OCI-LY1 (cell line): ENCODE measurements at regions not wholly inside any gene's neighbourhood (a gene's known extent, or its start where the extent isn't known, plus 50 kb on each side); places are given as distances from the start of the nearest gene placed in this dataset.

Source experiments
- H2AFZ ChIP-seq: fragments of 200-600 bp; sonication (generic), shearing (Covaris generic); 2 replicates; pipeline ENCODE4 v1.6.0; 2014; ENCODE audit warnings: antibody characterized with exemption, mild to moderate bottlenecking, low read length
- H3F3A ChIP-seq: fragments of 200-600 bp; sonication (generic), shearing (Covaris generic); 2 replicates; pipeline ENCODE4 v1.6.0; 2014; ENCODE audit warnings: mild to moderate bottlenecking, antibody characterized with exemption, low read length, moderate library complexity; ENCODE audit not compliant: insufficient read depth
- H3K27ac ChIP-seq: fragments of 200-600 bp; sonication (generic); 2 replicates; pipeline ENCODE4 v1.5.1; 2014; ENCODE audit warnings: low read length, mixed run types, mild to moderate bottlenecking, low read depth; ENCODE audit not compliant: poor library complexity, severe bottlenecking
- H3K27me3 ChIP-seq: fragments of 200-600 bp; sonication (generic); 2 replicates; pipeline ENCODE4 v1.6.0; 2014; ENCODE audit warnings: antibody characterized with exemption, mild to moderate bottlenecking, low read length, moderate library complexity; ENCODE audit not compliant: insufficient read depth
- H3K36me3 ChIP-seq: fragments of 200-600 bp; sonication (generic); 2 replicates; pipeline ENCODE4 v1.6.1; 2014; ENCODE audit warnings: mild to moderate bottlenecking, antibody characterized with exemption, low read length, moderate library complexity, mixed read lengths; ENCODE audit not compliant: insufficient read depth
- H3K4me1 ChIP-seq: fragments of 200-600 bp; sonication (generic); 2 replicates; pipeline ENCODE4 v1.5.1; 2014; ENCODE audit warnings: mild to moderate bottlenecking, low read length, moderate library complexity; ENCODE audit not compliant: insufficient read depth, severe bottlenecking
- H3K4me2 ChIP-seq: fragments of 200-600 bp; sonication (generic), shearing (Covaris generic); 2 replicates; pipeline ENCODE4 v1.6.1; 2014; ENCODE audit warnings: low read length
- H3K4me3 ChIP-seq: fragments of 200-600 bp; sonication (generic); 2 replicates; pipeline ENCODE4 v1.5.1; 2014; ENCODE audit warnings: low read length, low read depth, mild to moderate bottlenecking, mixed read lengths; ENCODE audit not compliant: poor library complexity, severe bottlenecking
- H3K79me2 ChIP-seq: fragments of 200-600 bp; shearing (Covaris generic); 2 replicates; pipeline ENCODE4 v1.6.1; 2016; ENCODE audit warnings: mixed run types, low read length, mixed read lengths; ENCODE audit not compliant: insufficient read depth
- H3K9ac ChIP-seq: fragments of 200-600 bp; sonication (generic), shearing (Covaris generic); 2 replicates; pipeline ENCODE4 v1.6.1; 2014; ENCODE audit warnings: mild to moderate bottlenecking, low read length, mixed read lengths
- H3K9me2 ChIP-seq: fragments of 200-600 bp; sonication (generic), shearing (Covaris generic); 2 replicates; pipeline ENCODE4 v1.6.1; 2014; ENCODE audit warnings: low read depth, mild to moderate bottlenecking, low read length, mixed read lengths
- H3K9me3 ChIP-seq: fragments of 200-600 bp; shearing (Covaris generic); 2 replicates; pipeline ENCODE4 v1.6.1; 2014; ENCODE audit warnings: low read length, mixed read lengths
- H4K20me1 ChIP-seq: fragments of 200-600 bp; sonication (generic), shearing (Covaris generic); 2 replicates; pipeline ENCODE4 v1.6.0; 2016; ENCODE audit warnings: mild to moderate bottlenecking, low read length; ENCODE audit not compliant: insufficient read depth
- CTCF ChIP-seq: fragments of 200-600 bp; sonication (generic), shearing (Covaris generic); IDR thresholded peaks from 2 replicates; pipeline ENCODE4 v1.5.1; 2017; ENCODE audit warnings: mild to moderate bottlenecking, antibody characterized with exemption, low read length, moderate library complexity, mixed read lengths
- EZH2 ChIP-seq: fragments of 200-600 bp; sonication (generic), shearing (Covaris generic); IDR thresholded peaks from 2 replicates; pipeline ENCODE4 v1.8.0; 2017; ENCODE audit warnings: borderline replicate concordance, mixed run types, mild to moderate bottlenecking, antibody characterized with exemption, low read length, moderate library complexity, mixed read lengths

GRCh38 chr3:162897291-162897690, 1400.7 kb downstream of the OTOL1 start:
- H3K36me3 ChIP-seq, result no peaks in the 10 kb centered on the region
- TF ChIP-seq CTCF (no peak), EZH2 (no peak)
- H2AFZ ChIP-seq, result no peak overlapping the region

GRCh38 chr3:162932503-162932902, 1435.9 kb downstream of the OTOL1 start:
- H3K79me2 ChIP-seq, result no peaks in the 10 kb centered on the region
- no peak overlapping the region for H3K27ac ChIP-seq
- TF ChIP-seq EZH2 (no peak), CTCF (no peak)
- H3K4me1 ChIP-seq, result no peaks in the 10 kb centered on the region
- H3K4me3 ChIP-seq, result no peak overlapping the region
- no peaks in the 10 kb centered on the region for H3K9me3 ChIP-seq
- H3K9ac ChIP-seq, result no peak overlapping the region
- no peaks in the 10 kb centered on the region for H3K27me3 ChIP-seq
- H3K9me2 ChIP-seq, result no peaks in the 10 kb centered on the region
- H2AFZ ChIP-seq, result no peak overlapping the region
- no peaks in the 10 kb centered on the region for H3K36me3 ChIP-seq
- H3F3A ChIP-seq, result no peaks in the 10 kb centered on the region
- H4K20me1 ChIP-seq, result no peaks in the 10 kb centered on the region
- no peak overlapping the region for H3K4me2 ChIP-seq

More at GRCh38 chr3:162897291-162897690, 1400.7 kb downstream of the OTOL1 start:
- H3K79me2 ChIP-seq, result no peaks in the 10 kb centered on the region
- H4K20me1 ChIP-seq, result no peaks in the 10 kb centered on the region
- no peak overlapping the region for H3K27ac ChIP-seq
- no peaks in the 10 kb centered on the region for H3F3A ChIP-seq
- H3K9ac ChIP-seq, result no peak overlapping the region
- no peaks in the 10 kb centered on the region for H3K27me3 ChIP-seq
- no peaks in the 10 kb centered on the region for H3K4me1 ChIP-seq
- no peaks in the 10 kb centered on the region for H3K9me2 ChIP-seq
- no peak overlapping the region for H3K4me3 ChIP-seq
- H3K4me2 ChIP-seq, result no peak overlapping the region
- no peaks in the 10 kb centered on the region for H3K9me3 ChIP-seq

- Histone ChIP-seq H3K9ac (no peak overlapping the region), H3K4me2 (no peak overlapping the region), H3K4me3 (no peak overlapping the region), H3K4me1 (no peaks in the 10 kb centered on the region), H3K36me3 (no peaks in the 10 kb centered on the region), H4K20me1 (no peaks in the 10 kb centered on the region), H3F3A (no peaks in the 10 kb centered on the region), H3K9me2 (no peaks in the 10 kb centered on the region), H2AFZ (no peak overlapping the region), H3K79me2 (no peaks in the 10 kb centered on the region), H3K9me3 (no peaks in the 10 kb centered on the region), H3K27ac (no peak overlapping the region), H3K27me3 (no peaks in the 10 kb centered on the region)
- no peak for TF ChIP-seq CTCF
- no peak for TF ChIP-seq EZH2
Measured at GRCh38 chr3:162933656-162934055, 1437.0 kb downstream of the OTOL1 start.
